Prostate gland (tissue), 2 donors: ENCODE measurements at regions not wholly inside any gene's neighbourhood (a gene's known extent, or its start where the extent isn't known, plus 50 kb on each side); places are given as distances from the start of the nearest gene placed in this dataset.

Source experiments
- POLR2AphosphoS5 ChIP-seq: sonication (generic); formaldehyde crosslinking; IDR thresholded peaks from one replicate; pipeline ENCODE4 v1.6.1; 2017; ENCODE audit warnings: antibody characterized with exemption
- TF ChIP-seq, protein P1 (sequence below), 4 experiments: fragments of 200-600 bp in 2 of 4; fragments of 450-650 bp in 2 of 4; sonication (generic) in 2 of 4; IDR thresholded peaks; 1 replicate in 3 of 4; 2 replicates in 1 of 4; pipeline ENCODE4 v1.5.1; 2016 to 2019; ENCODE audit warnings: antibody characterized with exemption in 4 of 4, mild to moderate bottlenecking in 2 of 4, moderate library complexity in 2 of 4

DNA sequence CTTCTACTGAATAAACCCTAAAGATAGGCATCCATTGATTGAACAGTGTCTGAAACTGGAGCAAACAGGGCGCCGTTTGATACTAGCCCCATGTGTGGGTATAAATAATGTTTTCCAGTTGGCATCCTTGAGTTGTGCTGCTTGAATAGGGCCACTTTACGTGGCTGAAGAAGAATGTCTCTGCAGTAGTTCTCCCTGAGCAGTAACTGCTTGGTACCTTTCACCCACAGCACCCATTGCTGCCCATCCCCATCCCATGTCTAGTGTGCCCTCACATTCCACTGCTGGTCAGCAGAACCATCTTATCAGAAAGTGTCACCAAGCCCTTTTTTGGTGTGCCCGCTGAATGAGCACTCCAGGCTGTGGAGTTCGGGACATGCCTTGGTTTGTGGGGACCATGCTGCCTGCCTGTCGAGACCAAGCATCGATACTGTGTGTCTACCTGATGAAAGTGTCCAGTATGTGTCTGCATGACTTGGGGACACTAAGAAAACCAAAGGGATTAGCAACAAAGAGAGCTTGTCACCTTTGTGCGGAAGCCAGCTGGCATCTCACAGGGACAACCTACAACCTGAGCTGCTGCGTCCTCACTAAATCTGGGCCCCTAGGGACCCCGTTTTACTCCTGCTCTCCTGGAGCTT, 162.0 kb downstream of the TM9SF2 start:
- TF ChIP-seq, protein P1, sequence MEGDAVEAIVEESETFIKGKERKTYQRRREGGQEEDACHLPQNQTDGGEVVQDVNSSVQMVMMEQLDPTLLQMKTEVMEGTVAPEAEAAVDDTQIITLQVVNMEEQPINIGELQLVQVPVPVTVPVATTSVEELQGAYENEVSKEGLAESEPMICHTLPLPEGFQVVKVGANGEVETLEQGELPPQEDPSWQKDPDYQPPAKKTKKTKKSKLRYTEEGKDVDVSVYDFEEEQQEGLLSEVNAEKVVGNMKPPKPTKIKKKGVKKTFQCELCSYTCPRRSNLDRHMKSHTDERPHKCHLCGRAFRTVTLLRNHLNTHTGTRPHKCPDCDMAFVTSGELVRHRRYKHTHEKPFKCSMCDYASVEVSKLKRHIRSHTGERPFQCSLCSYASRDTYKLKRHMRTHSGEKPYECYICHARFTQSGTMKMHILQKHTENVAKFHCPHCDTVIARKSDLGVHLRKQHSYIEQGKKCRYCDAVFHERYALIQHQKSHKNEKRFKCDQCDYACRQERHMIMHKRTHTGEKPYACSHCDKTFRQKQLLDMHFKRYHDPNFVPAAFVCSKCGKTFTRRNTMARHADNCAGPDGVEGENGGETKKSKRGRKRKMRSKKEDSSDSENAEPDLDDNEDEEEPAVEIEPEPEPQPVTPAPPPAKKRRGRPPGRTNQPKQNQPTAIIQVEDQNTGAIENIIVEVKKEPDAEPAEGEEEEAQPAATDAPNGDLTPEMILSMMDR (IDR thresholded peaks at IDR 0.05), result no peak
- TF ChIP-seq POLR2AphosphoS5, result no peak
